ENCODE measurements at regions not wholly inside any gene's neighbourhood (a gene's known extent, or its start where the extent isn't known, plus 50 kb on each side); places are given as distances from the start of the nearest gene placed in this dataset.

DNA sequence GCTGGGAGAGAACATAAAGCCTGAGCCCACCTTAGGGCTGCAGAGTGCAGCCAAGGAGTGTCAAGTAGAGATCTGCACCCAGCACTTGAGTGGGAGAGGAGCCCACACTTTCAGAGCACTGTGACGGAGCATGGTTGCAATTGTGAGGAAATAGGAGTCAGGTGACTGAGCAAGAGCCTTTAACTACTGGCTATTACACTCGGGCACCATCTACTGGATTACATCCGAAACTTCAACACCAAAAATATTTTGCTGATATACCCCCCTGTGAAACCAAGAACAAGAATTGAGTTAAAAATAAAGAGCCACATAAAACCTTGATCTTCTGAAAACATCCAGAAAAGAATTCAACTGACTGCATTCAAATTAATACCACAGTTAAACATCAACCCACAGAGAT lies 657.9 kb downstream of the NXPH1 start:
- TF ChIP-seq, protein P1, sequence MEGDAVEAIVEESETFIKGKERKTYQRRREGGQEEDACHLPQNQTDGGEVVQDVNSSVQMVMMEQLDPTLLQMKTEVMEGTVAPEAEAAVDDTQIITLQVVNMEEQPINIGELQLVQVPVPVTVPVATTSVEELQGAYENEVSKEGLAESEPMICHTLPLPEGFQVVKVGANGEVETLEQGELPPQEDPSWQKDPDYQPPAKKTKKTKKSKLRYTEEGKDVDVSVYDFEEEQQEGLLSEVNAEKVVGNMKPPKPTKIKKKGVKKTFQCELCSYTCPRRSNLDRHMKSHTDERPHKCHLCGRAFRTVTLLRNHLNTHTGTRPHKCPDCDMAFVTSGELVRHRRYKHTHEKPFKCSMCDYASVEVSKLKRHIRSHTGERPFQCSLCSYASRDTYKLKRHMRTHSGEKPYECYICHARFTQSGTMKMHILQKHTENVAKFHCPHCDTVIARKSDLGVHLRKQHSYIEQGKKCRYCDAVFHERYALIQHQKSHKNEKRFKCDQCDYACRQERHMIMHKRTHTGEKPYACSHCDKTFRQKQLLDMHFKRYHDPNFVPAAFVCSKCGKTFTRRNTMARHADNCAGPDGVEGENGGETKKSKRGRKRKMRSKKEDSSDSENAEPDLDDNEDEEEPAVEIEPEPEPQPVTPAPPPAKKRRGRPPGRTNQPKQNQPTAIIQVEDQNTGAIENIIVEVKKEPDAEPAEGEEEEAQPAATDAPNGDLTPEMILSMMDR (IDR thresholded peaks at IDR 0.05): no peak
- TF ChIP-seq POLR2A (IDR thresholded peaks at IDR 0.05): no peak

All from testis (tissue), 2 donors.